Ovary (tissue), 7 donors: ENCODE measurements at regions not wholly inside any gene's neighbourhood (a gene's known extent, or its start where the extent isn't known, plus 50 kb on each side); places are given as distances from the start of the nearest gene placed in this dataset.

Source experiments
- DNase-seq, 5 donors: peaks; one replicate each; pipeline ENCODE4 v3.0.0-alpha.2; 2019 to 2020
- H3K27ac ChIP-seq, 2 donors: fragments of 200-600 bp; one replicate each; pipeline versions ENCODE4 v1.5.1 to v1.8.0; 2019 to 2022
- H3K27me3 ChIP-seq: fragments of 200-600 bp; one replicate; pipeline ENCODE4 v1.8.0; 2022
- H3K36me3 ChIP-seq: fragments of 200-600 bp; sonication (generic); one replicate; pipeline ENCODE4 v1.5.1; 2019
- H3K4me1 ChIP-seq: one replicate; pipeline ENCODE4 v1.8.1; 2013; ENCODE audit warnings: mild to moderate bottlenecking, moderate library complexity; ENCODE audit not compliant: insufficient read depth
- H3K4me3 ChIP-seq: fragments of 200-600 bp; sonication (generic); one replicate; pipeline ENCODE4 v1.5.1; 2017
- H3K9me3 ChIP-seq, 2 donors: fragments of 200-600 bp in 1 of 2; sonication (generic) in 1 of 2; one replicate each; pipeline versions ENCODE4 v1.5.1 to v1.8.1; 2013 to 2019; ENCODE audit warnings: mild to moderate bottlenecking in 1 of 2, moderate library complexity in 1 of 2
- EP300 ChIP-seq: sonication (generic); formaldehyde crosslinking; IDR thresholded peaks from one replicate; pipeline ENCODE4 v1.6.1; 2017; ENCODE audit warnings: antibody characterized with exemption
- POLR2A ChIP-seq: fragments of 450-650 bp; IDR thresholded peaks from one replicate; pipeline ENCODE4 v1.6.1; 2017; ENCODE audit warnings: antibody characterized with exemption, mild to moderate bottlenecking, moderate library complexity
- WGBS, 3 donors: extraction: QIAGEN DNeasy Blood & Tissue Kit in 1 of 3; methylation state at CpG; one replicate each; pipeline versions ENCODE4 v1.1.5 to v1.1.7; 2013 to 2017; 5-methylcytosine and 5-hydroxymethylcytosine counted together
- intact Hi-C, 4 donors: fragments of 100-400 bp; cut with DNase I; formaldehyde crosslinking; loops; one replicate each; pipeline versions ENCODE4 v1.11.0 to v1.15.1; 2022 to 2023
- TF ChIP-seq, protein P1 (sequence below), 3 donors: fragments of 450-650 bp in 2 of 3; fragments of 200-600 bp in 1 of 3; IDR thresholded peaks; one replicate each; pipeline versions ENCODE4 v1.5.1 to v1.8.0; 2016 to 2022; ENCODE audit warnings: antibody characterized with exemption in 3 of 3, mild to moderate bottlenecking in 1 of 3
- donor health status: DM: no; HTN: no; CAD: no; lungs with moderate emphysema.
- donor health status: DM: no; HTN: no; CAD: no.
- donor health status: Bipolar disorder and iron deficiency.
- donor health status: DM: no; HTN: no; CAD: no.
- donor health status: DM: yes; HTN: yes; CAD: no.

DNA sequence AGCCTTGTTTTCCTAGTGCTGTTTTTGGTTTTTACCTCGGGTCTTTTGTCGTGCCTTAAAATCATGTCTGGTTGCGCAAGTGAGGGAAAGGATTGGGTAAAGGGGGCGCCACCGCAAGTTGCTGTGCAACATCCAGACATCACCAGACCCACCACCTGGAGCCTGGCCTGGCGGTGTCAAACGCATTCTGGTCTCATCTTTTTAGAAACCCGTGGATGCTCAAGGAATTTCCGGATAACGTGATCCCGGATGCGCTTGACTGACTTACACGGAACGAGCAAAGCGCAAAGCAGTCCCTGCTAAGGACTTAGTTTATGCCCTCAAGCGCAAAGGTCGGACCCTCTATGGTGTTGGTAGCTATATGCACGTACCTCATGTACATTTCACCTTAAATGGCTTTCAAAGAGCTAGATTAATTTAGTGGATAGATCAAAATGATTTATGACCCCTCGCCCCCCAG lies 105.2 kb downstream of the OR2B2 start:
- Histone ChIP-seq H3K4me3 (peak overlapping the region; percentile 38), H3K9me3 (no peaks in the 10 kb centered on the region), H3K36me3 (no peaks in the 10 kb centered on the region), H3K27ac (peak overlapping the region; percentile 54 to 94), H3K27me3 (no peaks in the 10 kb centered on the region), H3K4me1 (peaks cover 4% of the 10 kb centered on the region)
- TF ChIP-seq EP300 (no peak), POLR2A (no peak)
- TF ChIP-seq, protein P1, sequence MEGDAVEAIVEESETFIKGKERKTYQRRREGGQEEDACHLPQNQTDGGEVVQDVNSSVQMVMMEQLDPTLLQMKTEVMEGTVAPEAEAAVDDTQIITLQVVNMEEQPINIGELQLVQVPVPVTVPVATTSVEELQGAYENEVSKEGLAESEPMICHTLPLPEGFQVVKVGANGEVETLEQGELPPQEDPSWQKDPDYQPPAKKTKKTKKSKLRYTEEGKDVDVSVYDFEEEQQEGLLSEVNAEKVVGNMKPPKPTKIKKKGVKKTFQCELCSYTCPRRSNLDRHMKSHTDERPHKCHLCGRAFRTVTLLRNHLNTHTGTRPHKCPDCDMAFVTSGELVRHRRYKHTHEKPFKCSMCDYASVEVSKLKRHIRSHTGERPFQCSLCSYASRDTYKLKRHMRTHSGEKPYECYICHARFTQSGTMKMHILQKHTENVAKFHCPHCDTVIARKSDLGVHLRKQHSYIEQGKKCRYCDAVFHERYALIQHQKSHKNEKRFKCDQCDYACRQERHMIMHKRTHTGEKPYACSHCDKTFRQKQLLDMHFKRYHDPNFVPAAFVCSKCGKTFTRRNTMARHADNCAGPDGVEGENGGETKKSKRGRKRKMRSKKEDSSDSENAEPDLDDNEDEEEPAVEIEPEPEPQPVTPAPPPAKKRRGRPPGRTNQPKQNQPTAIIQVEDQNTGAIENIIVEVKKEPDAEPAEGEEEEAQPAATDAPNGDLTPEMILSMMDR (IDR thresholded peaks at IDR 0.05), result no peak
- DNase-seq, result peak in 4 of 5 donors; percentile 30 to 70 (median 51)
- intact Hi-C loops, result no loop called here
- 1 to 2% (median 1%) methylated on average over 19 of the region's 19 CpGs for WGBS, 3 donors

DNA sequence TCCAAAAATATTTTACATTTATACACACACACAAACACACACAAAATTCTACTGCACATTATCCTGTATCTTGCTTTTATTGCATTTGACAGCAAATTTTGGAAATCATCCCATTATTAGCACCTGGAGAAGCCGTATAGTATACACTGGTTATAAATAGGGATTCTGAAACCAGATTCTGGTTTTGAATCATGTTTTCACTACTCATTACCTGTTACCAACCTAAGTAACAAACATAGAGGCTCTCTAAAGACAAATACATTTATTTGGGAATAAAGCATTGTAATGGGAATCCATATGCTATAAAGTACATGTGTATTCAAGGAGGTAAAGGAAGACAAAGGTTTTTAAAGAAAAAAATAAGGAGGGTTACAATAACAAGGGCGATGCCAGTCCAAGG lies 106.8 kb downstream of the OR2B2 start:
- no peaks in the 10 kb centered on the region for H3K36me3 ChIP-seq
- H3K4me1 ChIP-seq, result peaks cover 4% of the 10 kb centered on the region
- no peaks in the 10 kb centered on the region for H3K27me3 ChIP-seq
- TF ChIP-seq EP300 (no peak), POLR2A (no peak)
- TF ChIP-seq, protein P1 (IDR thresholded peaks at IDR 0.05), result no peak
- no peaks in the 10 kb centered on the region for H3K9me3 ChIP-seq
- DNase-seq, result no peak
- intact Hi-C loops, result no loop called here
- H3K27ac ChIP-seq, result no peak overlapping the region
- WGBS, 3 donors, result 92 to 94% (median 92%) methylated on average over 2 of the region's 2 CpGs
- H3K4me3 ChIP-seq, result no peak overlapping the region

DNA sequence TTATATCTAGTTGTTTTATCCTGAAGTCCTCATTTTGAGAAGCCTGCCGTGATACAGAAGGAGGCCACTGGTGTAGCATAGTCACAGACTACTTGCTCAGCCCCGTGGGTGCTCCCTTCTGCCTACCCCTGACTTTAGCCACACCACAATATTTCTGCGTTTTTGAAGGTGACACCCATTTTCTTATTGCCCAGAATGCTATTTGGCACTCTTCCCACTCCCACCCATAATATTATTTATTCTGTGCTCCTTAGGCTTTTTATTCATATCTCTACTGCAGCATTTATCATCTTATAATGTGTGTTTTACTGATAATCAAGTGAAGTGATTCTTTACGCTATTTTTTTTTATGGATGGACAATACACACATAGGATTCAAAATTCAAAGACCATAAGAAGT lies 107.3 kb downstream of the OR2B2 start:
- Histone ChIP-seq H3K4me1 (peaks cover 4% of the 10 kb centered on the region), H3K27me3 (no peaks in the 10 kb centered on the region), H3K36me3 (no peaks in the 10 kb centered on the region), H3K9me3 (no peaks in the 10 kb centered on the region), H3K27ac (no peak overlapping the region), H3K4me3 (no peak overlapping the region)
- DNase-seq, result no peak
- TF ChIP-seq, protein P1 (IDR thresholded peaks at IDR 0.05), result no peak
- TF ChIP-seq EP300, result no peak
- no peak for TF ChIP-seq POLR2A
- intact Hi-C loops, result no loop called here
- 89 to 94% (median 90%) methylated on average over 4 of the region's 4 CpGs for WGBS, 3 donors

DNA sequence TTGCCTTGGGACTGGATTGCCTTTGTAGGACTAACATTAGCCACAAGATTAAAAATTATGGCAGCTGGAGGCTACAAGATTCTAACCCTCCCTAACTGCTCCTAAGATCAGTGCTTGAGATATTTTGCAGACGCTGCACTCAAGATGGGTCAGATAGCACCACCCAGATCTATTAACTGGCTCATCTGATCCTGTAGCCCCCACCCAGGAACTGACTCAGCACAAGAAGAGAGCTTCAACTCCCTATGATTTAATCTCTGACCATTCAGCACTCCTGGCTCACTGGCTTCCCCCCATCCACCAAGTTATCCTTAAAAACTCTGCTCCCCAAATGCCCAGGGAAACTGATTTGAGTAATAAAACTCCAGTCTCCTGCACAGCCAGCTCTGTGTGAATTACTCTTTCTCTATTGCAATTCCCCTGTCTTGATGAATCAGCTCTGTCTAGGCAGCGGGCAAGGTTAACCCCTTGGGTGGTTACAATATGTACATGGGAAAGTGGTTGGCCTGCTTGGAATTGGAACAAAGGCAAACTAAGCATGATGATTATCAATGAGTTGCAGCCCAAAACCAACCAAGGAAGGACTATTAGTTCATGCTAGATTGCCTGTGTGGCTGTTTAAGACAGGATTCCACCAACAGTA lies 111.3 kb downstream of the OR2B2 start:
- no peak for DNase-seq
- H3K4me3 ChIP-seq, result no peak overlapping the region
- H3K4me1 ChIP-seq, result no peaks in the 10 kb centered on the region
- H3K9me3 ChIP-seq, result no peaks in the 10 kb centered on the region
- H3K27me3 ChIP-seq, result no peaks in the 10 kb centered on the region
- H3K27ac ChIP-seq, result no peak overlapping the region
- TF ChIP-seq POLR2A, result no peak
- no peak for TF ChIP-seq EP300
- TF ChIP-seq, protein P1 (IDR thresholded peaks at IDR 0.05), result no peak
- no peaks in the 10 kb centered on the region for H3K36me3 ChIP-seq
- intact Hi-C loops, result no loop called here
- WGBS, 3 donors, result 74 to 84% (median 79%) methylated on average over 2 of the region's 2 CpGs
